Mesenteric fat pad (tissue), 1 donor: ENCODE measurements at regions not wholly inside any gene's neighbourhood (a gene's known extent, or its start where the extent isn't known, plus 50 kb on each side); places are given as distances from the start of the nearest gene placed in this dataset.

Experiments
- DNase-seq: peaks from one replicate; pipeline ENCODE4 v3.0.0-alpha.2; 2020; ENCODE audit warnings: low spot score
- donor health status: DM: yes; HTN: yes; CAD: no.

DNA sequence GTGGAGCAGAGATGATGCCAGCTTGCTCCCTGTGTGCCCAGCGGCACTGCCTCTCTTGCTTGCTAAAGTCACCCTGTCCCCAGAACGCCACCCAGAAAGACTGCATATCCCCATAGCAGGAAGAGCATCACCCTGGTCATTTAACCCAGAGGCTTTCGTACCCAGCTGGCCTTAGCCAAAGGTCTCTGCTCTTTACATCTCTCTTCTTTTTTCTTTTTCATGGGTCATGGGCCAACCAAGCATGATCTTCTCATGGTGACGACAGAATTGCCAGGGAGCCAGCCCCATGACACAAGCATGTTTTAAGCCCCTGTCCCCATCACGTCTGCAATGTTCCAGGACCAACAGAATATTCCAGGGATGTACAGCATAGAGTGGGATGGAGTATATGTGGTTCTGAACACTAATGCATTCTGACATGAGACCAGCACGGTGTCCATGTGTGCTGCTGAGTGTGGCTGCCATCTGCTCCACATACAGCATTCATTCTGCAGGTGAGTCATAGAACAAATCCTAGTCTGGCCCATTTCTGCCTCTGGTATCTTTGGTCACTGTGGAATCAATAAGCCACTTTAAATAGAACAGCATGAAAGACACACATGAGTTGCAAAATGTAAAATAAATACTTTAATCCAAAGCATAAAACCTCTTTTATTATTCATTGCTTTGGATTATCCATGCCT, 203.0 kb downstream of the MED10 start:
- no peak for DNase-seq

- DNase-seq = no peak
These were observed 208.7 kb downstream of the MED10 start for GRCh38 chr5:6169660-6170059.

DNA sequence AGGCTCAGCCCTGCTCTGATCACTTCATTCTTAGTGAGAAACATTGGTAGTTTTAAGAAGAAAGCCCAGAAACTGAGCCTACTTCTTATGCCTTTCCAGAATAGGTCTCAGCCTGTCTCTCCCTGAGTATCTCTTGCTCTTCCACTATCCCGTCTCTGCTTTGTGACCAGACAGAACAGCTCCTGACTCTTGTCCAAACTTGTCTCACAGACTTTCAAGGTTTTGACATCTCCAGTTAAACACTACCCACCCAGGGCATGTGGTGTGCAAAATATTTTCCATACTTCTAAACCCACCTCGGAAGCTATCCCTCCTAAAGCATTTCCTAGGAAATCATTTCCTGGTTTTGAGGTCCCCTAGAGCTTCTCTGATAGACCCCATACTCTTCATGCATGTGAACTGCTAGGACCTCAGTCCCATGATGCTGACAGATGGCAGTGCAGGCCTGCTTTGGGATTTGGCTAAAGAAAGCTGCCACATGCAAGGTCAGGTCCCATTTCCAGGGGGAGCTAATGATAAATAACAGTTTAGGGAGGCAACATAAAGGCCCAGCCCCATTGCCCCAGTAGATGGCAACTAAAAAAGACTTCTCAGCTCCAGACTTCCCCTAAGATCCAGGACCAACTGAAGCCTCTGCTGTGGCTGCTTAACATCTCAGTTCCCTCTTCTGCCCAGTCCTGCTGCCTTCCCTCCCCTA, 211.5 kb downstream of the MED10 start:
- DNase-seq = no peak

GRCh38 chr5:6163913-6164312, 214.4 kb downstream of the MED10 start:
- no peak for DNase-seq

DNA sequence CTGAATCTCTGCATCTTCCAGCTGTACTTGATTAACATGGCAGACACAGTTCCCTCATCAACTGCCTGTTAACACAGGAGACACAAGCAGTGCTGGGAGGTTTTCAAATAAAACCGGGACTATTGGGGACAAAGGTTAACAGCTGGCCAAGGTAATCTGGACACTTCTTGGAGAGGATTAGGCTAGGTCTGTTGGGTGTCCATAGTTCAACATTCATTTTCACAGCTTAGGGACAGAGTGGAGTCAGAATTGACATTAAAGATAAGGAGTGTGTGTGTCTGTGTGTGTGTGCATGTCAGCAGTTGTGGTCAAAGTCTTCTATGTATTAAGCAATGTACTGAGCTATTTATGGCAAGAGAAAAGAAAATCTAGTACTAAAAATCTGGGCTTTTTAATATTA, 216.2 kb downstream of the MED10 start:
- DNase-seq = no peak

DNA sequence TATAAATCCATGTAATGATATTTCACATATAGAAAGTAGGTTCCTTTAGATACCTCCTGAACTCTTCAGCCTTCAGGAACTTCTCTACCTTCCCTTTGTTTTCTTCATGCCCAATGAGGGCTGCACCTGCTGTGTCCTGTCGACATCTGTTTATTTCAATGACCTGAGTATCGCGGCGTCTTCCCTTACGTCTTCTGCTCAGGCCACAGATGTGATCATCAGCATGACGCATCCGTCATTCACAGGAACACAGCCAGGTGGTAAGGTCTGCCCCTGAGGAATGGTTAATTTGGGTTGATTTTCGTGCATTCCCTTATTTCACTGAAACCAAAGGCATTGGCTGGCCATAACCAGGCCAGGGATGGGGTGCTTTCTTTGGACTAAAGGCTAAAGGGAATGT, 217.1 kb downstream of the MED10 start:
- DNase-seq = no peak

DNA sequence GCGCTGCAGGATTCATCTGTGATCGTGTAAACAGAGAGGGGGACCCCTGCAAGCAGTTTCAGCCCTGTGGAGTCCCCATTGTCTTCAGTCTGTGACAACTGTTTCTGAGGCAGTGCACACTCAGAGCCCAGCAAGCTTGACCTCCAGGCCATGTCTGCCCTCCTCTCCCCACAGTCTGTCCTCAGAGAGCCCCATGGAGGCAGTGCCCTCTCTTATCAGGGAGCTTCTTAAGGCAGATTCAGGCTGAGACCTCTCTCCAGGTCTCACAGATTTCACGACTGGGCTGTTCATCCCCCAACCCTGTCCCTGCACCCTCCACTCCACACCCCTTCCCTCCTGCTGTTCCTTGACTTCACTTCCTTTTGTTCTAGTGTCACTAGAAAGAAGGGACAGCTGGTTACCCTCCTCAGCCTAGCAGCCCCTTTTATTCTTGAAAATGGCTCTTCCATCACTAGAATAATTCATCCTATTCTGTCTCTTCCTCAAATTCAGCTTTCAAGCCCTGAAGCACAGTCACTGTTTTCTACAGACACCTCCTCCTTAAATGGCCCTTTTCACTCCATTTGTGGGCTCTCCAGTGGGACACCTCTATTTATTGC, 218.4 kb downstream of the MED10 start:
- no peak for DNase-seq

DNA sequence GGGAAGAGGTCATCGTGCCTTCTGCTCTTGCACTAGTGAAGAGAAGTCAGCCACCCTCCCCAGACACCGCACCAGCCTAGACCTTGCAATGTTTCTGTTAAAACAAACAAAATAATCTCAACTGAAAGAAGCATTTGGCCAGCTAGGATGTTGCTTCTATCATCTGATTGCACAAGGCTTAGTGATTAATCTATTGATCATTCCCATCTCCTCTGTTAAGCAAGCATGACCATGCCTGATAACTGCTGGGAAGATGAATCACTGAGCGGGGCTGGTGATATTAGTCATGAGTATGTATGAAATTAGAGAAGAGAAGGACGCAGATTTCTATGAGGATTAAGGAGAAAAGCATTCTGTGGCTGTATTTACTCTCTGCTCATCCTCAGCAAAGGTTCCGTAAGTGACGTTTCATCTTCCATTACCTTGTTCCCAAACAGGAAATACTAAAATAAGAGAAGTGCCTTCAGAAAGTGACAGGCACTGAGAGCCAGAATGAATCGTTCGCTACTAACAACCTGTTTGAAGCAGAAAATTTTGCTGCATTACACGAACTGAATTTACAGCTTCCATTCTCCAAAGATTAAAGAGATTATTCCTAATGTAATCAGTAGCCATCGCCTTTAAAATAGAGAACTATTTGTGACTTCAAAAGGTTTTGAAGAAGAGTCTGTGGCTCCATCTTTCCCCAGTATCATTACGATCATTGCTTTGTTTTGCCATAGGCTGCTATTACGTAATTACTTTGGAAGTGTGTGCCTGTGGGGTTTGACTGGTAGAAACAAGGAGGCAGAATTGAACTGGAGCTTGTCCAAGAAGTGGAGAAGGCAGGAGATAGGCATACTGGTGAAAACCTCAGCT, 219.1 kb downstream of the MED10 start:
- DNase-seq = no peak

DNA sequence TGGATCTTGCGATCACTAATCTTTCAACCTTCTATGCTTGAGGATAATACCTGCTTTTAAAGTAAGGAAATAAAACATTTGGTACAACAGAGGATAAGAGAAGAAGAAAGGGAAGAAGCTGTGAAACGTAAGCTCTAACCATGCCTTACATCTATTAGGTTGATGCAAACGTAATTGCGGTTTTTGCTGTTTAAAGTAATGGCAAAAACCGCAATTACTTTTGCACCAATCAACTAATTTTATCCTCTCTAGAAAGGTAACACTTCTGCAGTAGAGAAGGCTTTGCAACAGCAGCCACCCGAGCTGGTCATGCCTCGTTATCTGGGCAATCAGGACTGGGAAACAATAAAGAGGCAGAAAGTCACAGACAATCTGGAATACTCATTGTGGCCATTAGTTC, 224.1 kb downstream of the MED10 start:
- DNase-seq = no peak

- DNase-seq = no peak
These were observed 232.1 kb downstream of the MED10 start for GRCh38 chr5:6146271-6146670.

DNA sequence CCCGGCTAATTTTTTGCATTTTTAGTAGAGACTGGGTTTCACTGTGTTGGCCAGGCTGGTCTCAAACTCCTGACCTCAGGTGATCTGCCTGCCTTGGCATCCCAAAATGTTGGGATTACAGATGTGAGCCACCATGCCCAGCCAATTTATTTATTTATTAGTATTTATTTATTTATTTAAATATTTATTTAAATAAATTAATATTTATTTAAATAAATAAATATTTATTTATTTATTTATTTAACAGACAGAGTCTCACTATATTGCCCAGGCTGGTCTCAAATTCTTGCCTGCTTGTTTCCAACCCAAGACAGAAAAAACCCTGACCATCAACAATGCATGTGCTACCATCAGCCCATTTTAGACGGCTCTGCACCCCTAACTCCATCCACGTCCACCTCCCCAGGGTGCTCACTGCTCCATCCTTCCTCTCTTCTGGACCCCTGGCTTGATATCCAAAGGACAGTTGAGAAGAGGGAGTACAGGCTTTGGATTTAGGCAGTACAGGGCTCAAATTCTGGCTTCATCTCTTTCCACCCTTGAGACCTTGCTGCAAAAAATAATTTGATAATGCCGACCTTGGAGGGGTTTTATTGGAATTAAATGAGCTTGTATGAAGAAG, 232.6 kb downstream of the MED10 start:
- DNase-seq = no peak

GRCh38 chr5:6143523-6143922, 234.8 kb downstream of the MED10 start:
- no peak for DNase-seq

GRCh38 chr5:6142353-6142752, 236.0 kb downstream of the MED10 start:
- DNase-seq = no peak

DNA sequence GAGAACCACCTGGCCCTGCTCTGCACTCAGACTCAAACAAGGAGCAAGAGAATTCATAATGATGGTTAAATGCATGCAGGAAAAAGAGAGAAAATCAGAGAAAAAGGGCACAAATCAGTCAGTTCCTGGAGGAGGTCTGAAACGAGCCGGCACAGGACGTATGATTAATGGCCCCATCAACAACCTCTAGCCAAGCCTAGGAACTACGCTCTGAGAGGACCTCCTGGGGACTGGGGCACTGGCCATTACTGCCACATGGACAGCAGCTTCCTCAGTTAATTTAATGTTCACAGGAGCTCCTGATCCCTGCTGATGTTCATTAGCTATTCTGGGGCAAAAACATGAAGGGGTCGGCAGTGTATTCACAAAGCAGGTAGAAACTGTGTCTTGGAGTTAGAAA, 238.1 kb downstream of the MED10 start:
- no peak for DNase-seq

DNA sequence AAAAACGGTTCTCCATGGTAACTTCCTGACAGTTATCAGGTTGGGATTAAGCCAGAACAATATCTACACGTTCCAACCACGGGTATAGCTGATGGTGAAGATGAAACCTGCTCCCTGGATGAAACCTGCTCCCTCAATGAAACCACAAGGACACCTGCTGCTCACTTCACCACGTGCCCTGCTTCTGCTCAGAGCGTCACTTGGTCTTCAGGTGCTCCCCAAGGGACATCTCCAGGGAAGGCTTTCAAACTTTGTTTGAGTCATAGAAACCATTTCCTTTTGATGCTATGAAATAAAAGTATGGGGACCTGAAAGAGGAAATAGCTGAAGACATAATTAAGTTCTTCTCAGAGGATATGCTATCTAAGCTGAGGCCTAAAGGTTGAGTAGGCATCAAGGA, 242.4 kb downstream of the MED10 start:
- DNase-seq = no peak

- DNase-seq = no peak
These were observed 244.1 kb downstream of the MED10 start for GRCh38 chr5:6134281-6134680.

DNA sequence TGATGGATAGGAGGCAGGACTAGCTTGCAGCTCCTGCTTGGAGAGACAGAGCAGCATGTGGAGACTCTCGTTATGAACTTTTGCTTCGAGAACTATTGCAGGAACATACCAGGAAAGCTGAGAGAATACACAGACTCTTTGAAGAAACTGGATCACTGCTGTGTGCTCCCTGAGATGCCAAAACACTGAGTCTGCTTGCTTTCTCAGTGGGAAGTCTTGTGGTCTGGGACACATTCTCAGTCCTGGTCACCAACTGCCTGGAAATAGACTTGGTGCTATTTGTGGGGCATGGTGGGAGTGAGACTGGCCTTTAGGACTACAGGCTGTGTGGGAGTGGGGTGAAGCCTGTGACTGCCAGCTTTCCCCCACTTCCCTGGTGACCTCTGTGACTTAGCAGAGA, 252.6 kb downstream of the MED10 start:
- DNase-seq = no peak

- no peak for DNase-seq
These were observed 259.7 kb downstream of the MED10 start for GRCh38 chr5:6118691-6119090.

DNA sequence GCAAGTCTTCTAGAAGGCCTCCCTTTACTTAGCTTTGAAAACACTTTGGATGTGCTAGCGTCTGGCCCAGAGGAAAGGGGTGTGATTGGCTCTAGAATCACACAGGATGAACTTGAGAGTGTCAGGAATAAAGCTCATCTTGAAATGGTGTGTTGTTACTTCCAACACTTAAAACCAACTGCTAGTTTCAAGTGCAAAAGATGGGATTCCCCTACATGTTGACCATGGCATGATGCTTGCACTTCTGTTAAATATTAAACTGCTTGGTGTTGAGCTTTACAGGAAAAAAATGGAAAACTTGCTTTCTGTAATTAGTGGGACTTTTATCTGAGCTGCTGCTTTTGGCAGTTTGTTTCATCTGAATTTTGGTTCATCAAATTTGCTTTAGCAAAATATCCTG, 261.1 kb downstream of the MED10 start:
- no peak for DNase-seq

- no peak for DNase-seq
These were observed 262.5 kb downstream of the MED10 start for GRCh38 chr5:6115852-6116251.

GRCh38 chr5:6112538-6112937, 265.8 kb downstream of the MED10 start:
- no peak for DNase-seq
